ENCODE measurements at regions not wholly inside any gene's neighbourhood (a gene's known extent, or its start where the extent isn't known, plus 50 kb on each side); places are given as distances from the start of the nearest gene placed in this dataset.

DNA sequence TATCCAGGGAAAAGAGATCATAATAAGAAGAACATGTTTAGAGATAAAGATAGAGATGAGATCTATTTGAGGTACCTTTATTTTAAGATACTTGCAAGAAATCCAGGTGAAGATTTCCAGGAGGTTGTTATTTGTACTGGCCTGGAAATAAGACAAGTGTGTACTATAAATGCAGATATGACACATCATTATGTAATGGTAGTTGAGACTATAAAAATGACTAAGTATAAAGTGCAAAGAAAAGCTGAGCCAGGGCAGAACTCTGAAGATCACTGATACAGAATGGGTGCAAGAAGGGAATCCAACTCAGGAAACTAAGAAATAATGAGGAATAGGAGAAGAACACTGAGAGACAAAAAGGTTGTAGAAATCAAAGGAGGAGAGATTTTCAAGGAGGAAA lies 378.2 kb upstream of the PBX1 start:
- no peak for TF ChIP-seq POLR2A (IDR thresholded peaks at IDR 0.05)
- TF ChIP-seq, protein P1, sequence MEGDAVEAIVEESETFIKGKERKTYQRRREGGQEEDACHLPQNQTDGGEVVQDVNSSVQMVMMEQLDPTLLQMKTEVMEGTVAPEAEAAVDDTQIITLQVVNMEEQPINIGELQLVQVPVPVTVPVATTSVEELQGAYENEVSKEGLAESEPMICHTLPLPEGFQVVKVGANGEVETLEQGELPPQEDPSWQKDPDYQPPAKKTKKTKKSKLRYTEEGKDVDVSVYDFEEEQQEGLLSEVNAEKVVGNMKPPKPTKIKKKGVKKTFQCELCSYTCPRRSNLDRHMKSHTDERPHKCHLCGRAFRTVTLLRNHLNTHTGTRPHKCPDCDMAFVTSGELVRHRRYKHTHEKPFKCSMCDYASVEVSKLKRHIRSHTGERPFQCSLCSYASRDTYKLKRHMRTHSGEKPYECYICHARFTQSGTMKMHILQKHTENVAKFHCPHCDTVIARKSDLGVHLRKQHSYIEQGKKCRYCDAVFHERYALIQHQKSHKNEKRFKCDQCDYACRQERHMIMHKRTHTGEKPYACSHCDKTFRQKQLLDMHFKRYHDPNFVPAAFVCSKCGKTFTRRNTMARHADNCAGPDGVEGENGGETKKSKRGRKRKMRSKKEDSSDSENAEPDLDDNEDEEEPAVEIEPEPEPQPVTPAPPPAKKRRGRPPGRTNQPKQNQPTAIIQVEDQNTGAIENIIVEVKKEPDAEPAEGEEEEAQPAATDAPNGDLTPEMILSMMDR (IDR thresholded peaks at IDR 0.05) = no peak
